Testis (tissue), 2 donors: ENCODE measurements at regions not wholly inside any gene's neighbourhood (a gene's known extent, or its start where the extent isn't known, plus 50 kb on each side); places are given as distances from the start of the nearest gene placed in this dataset.

Experiments
- DNase-seq: peaks from one replicate; pipeline ENCODE4 v3.0.0-alpha.2; 2019
- H3K27ac ChIP-seq, 2 donors: fragments of 200-600 bp; sonication (generic); one replicate each; pipeline ENCODE4 v1.5.1; 2019
- H3K27me3 ChIP-seq: fragments of 200-600 bp; sonication (generic); one replicate; pipeline ENCODE4 v1.5.1; 2019
- H3K36me3 ChIP-seq: fragments of 200-600 bp; sonication (generic); one replicate; pipeline ENCODE4 v1.5.1; 2017; ENCODE audit warnings: low read depth; ENCODE audit errors: missing control alignments
- H3K4me1 ChIP-seq: fragments of 200-600 bp; sonication (generic); one replicate; pipeline ENCODE4 v1.5.1; 2019
- H3K4me3 ChIP-seq, 2 donors: fragments of 200-600 bp; sonication (generic); one replicate each; pipeline ENCODE4 v1.5.1; 2017 to 2019
- H3K9me3 ChIP-seq: fragments of 200-600 bp; sonication (generic); one replicate; pipeline ENCODE4 v1.5.1; 2017
- CTCF ChIP-seq, 3 experiments: fragments of 450-650 bp in 2 of 3; fragments of 200-600 bp in 1 of 3; sonication (generic) in 1 of 3; IDR thresholded peaks; one replicate each; pipeline ENCODE4 v1.5.1; 2016 to 2019; ENCODE audit warnings: antibody characterized with exemption in 3 of 3, mild to moderate bottlenecking in 2 of 3, moderate library complexity in 1 of 3
- POLR2A ChIP-seq: fragments of 450-650 bp; IDR thresholded peaks from one replicate; pipeline ENCODE4 v1.6.1; 2017; ENCODE audit warnings: antibody characterized with exemption, mild to moderate bottlenecking, moderate library complexity
- WGBS, 2 donors: methylation state at CpG; one replicate each; pipeline ENCODE4 v1.1.5; 2018; 5-methylcytosine and 5-hydroxymethylcytosine counted together
- intact Hi-C: fragments of 100-400 bp; cut with DNase I; formaldehyde crosslinking; loops from one replicate; pipeline ENCODE4 v1.15.1; 2023; ENCODE audit warnings: low total_unique reads

GRCh38 chr5:142491270-142491669, 166.4 kb upstream of the SPRY4 start:
- no peak overlapping the region for H3K27ac ChIP-seq
- no peaks in the 10 kb centered on the region for H3K4me1 ChIP-seq

GRCh38 chr5:142486581-142486980, 161.8 kb upstream of the SPRY4 start:
- Histone ChIP-seq H3K36me3 (no peaks in the 10 kb centered on the region), H3K9me3 (no peaks in the 10 kb centered on the region), H3K4me1 (no peaks in the 10 kb centered on the region), H3K4me3 (no peak overlapping the region), H3K27me3 (no peaks in the 10 kb centered on the region), H3K27ac (no peak overlapping the region)
- intact Hi-C loops: no loop called here
- DNase-seq: no peak
- WGBS, 2 donors: 72 to 78% methylated on average over 2 of the region's 2 CpGs
- TF ChIP-seq POLR2A: no peak
- TF ChIP-seq CTCF (IDR thresholded peaks at IDR 0.05): no peak

More at GRCh38 chr5:142491270-142491669, 166.4 kb upstream of the SPRY4 start:
- no peak for TF ChIP-seq POLR2A
- TF ChIP-seq CTCF (IDR thresholded peaks at IDR 0.05): no peak
- Histone ChIP-seq H3K9me3 (no peaks in the 10 kb centered on the region), H3K27me3 (no peaks in the 10 kb centered on the region), H3K4me3 (no peak overlapping the region), H3K36me3 (no peaks in the 10 kb centered on the region)
- intact Hi-C loops: no loop called here
- no peak for DNase-seq
- 73 to 76% methylated on average over 8 of the region's 8 CpGs for WGBS, 2 donors

GRCh38 chr5:142486020-142486419, 161.2 kb upstream of the SPRY4 start:
- no peak for DNase-seq
- Histone ChIP-seq H3K4me1 (no peaks in the 10 kb centered on the region), H3K4me3 (no peak overlapping the region), H3K36me3 (no peaks in the 10 kb centered on the region), H3K27me3 (no peaks in the 10 kb centered on the region), H3K27ac (no peak overlapping the region), H3K9me3 (no peaks in the 10 kb centered on the region)
- no peak for TF ChIP-seq CTCF (IDR thresholded peaks at IDR 0.05)
- no peak for TF ChIP-seq POLR2A
- WGBS, 2 donors: 90 to 95% methylated on average over 2 of the region's 2 CpGs
- intact Hi-C loops: no loop called here

- DNase-seq: no peak
- Histone ChIP-seq H3K36me3 (no peaks in the 10 kb centered on the region), H3K27ac (no peak overlapping the region), H3K9me3 (no peaks in the 10 kb centered on the region), H3K27me3 (no peaks in the 10 kb centered on the region), H3K4me3 (no peak overlapping the region), H3K4me1 (no peaks in the 10 kb centered on the region)
- TF ChIP-seq CTCF (IDR thresholded peaks at IDR 0.05) (no peak), POLR2A (no peak)
- 90 to 100% methylated on average over 2 of the region's 2 CpGs for WGBS, 2 donors
- intact Hi-C loops: no loop called here
Measured at GRCh38 chr5:142484821-142485387, 160.1 kb upstream of the SPRY4 start.

- intact Hi-C loops: no loop called here
- H3K9me3 ChIP-seq: no peaks in the 10 kb centered on the region
- TF ChIP-seq CTCF (IDR thresholded peaks at IDR 0.05) (no peak), POLR2A (no peak)
Measured at GRCh38 chr5:142482207-142482606, 157.4 kb upstream of the SPRY4 start.

More at GRCh38 chr5:142482207-142482606, 157.4 kb upstream of the SPRY4 start:
- Histone ChIP-seq H3K27ac (no peak overlapping the region), H3K4me3 (no peak overlapping the region), H3K36me3 (no peaks in the 10 kb centered on the region), H3K27me3 (no peaks in the 10 kb centered on the region), H3K4me1 (no peaks in the 10 kb centered on the region)
- no peak for DNase-seq
- WGBS, 2 donors: 94 to 99% methylated on average over 2 of the region's 2 CpGs
